ENCODE measurements at regions not wholly inside any gene's neighbourhood (a gene's known extent, or its start where the extent isn't known, plus 50 kb on each side); places are given as distances from the start of the nearest gene placed in this dataset.

- H3K9me1 ChIP-seq (ENCODE audit: control insufficient read depth, extremely low read depth, insufficient read depth, low read length), result no peaks in the 10 kb centered on the region
- H3K27me3 ChIP-seq (ENCODE audit: control insufficient read depth, extremely low read depth, insufficient read depth, low read length), result no peaks in the 10 kb centered on the region
- H3K9me3 ChIP-seq (ENCODE audit: control insufficient read depth, low read depth, low read length), result peaks cover 8% of the 10 kb centered on the region
- TF ChIP-seq CTCF (optimal IDR thresholded peaks at IDR 0.05 in 1 of 3, IDR thresholded peaks at IDR 0.05 in 1 of 3, conservative IDR thresholded peaks at IDR 0.05 in 1 of 3; ENCODE audit: extremely low read depth in 1 of 3, insufficient read depth in 2 of 3, low read length in 3 of 3) (peak; percentile 9 to 39 (median 14)), EZH2 (IDR thresholded peaks at IDR 0.05; ENCODE audit: low read length) (no peak)
- H2AFZ ChIP-seq (ENCODE audit: control insufficient read depth, low read length), result no peak overlapping the region
- H4K20me1 ChIP-seq (ENCODE audit: control insufficient read depth, extremely low read depth, insufficient read depth, low read length), result no peaks in the 10 kb centered on the region
- DNase-seq (ENCODE audit: low read depth, low spot score), result no peak
- no peak overlapping the region for H3K9ac ChIP-seq (ENCODE audit: control insufficient read depth, extremely low read depth, insufficient read depth, low read length)
- H3K27ac ChIP-seq (ENCODE audit: control insufficient read depth, insufficient read depth, low read length), result no peak overlapping the region
- dilution Hi-C loops (cut with MboI; ENCODE audit: extremely low pct_ligation_motif_present, low sequenced_read_pairs), result no loop called here
- H3K36me3 ChIP-seq (ENCODE audit: control insufficient read depth in 2 of 2, extremely low read depth in 1 of 2, insufficient read depth in 2 of 2, low read length in 2 of 2), result no peaks in the 10 kb centered on the region
- no peak for FAIRE-seq
- no peak overlapping the region for H3K4me3 ChIP-seq (ENCODE audit: control insufficient read depth in 2 of 3, extremely low read depth in 1 of 3, insufficient read depth in 2 of 3, low read depth in 1 of 3, low read length in 3 of 3)
- no peaks in the 10 kb centered on the region for H3K79me2 ChIP-seq (ENCODE audit: control insufficient read depth, insufficient read depth, low read length)
- no peaks in the 10 kb centered on the region for H3K4me1 ChIP-seq (ENCODE audit: control insufficient read depth, extremely low read depth, insufficient read depth, low read length)
- no peak overlapping the region for H3K4me2 ChIP-seq (ENCODE audit: control insufficient read depth, extremely low read depth, insufficient read depth, low read depth, low read length)
These were observed 470.6 kb downstream of the PRDM9 start for GRCh38 chr5:23977997-23978396.

DNA sequence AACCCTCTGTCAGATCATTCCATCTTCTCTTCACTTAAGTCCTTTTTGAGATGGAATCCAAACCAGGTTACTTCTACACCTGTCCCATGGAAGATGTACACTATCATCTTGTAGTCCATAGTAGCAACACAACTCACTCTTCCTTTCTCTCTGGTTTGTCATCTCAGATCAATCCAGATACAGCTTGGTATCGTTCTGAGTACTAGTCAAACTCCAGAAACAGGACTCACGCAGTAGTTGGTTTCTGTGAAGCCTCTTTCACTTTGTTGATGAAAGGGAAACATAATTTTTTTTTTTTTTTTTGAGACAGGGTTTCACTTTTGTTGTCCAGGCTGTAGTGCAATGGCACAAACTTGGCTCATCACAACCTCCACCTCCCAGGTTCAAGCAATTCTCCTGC is 484.0 kb downstream of the PRDM9 start:
- TF ChIP-seq CTCF (optimal IDR thresholded peaks at IDR 0.05 in 1 of 3, IDR thresholded peaks at IDR 0.05 in 1 of 3, conservative IDR thresholded peaks at IDR 0.05 in 1 of 3; ENCODE audit: extremely low read depth in 1 of 3, insufficient read depth in 2 of 3, low read length in 3 of 3), result no peak
- TF ChIP-seq EZH2 (IDR thresholded peaks at IDR 0.05; ENCODE audit: low read length), result no peak

More for the DNA sequence above, 484.0 kb downstream of the PRDM9 start:
- H3K9ac ChIP-seq (ENCODE audit: control insufficient read depth, extremely low read depth, insufficient read depth, low read length), result no peak overlapping the region
- H3K79me2 ChIP-seq (ENCODE audit: control insufficient read depth, insufficient read depth, low read length), result no peaks in the 10 kb centered on the region
- no peaks in the 10 kb centered on the region for H4K20me1 ChIP-seq (ENCODE audit: control insufficient read depth, extremely low read depth, insufficient read depth, low read length)
- H3K4me2 ChIP-seq (ENCODE audit: control insufficient read depth, extremely low read depth, insufficient read depth, low read depth, low read length), result no peak overlapping the region
- H2AFZ ChIP-seq (ENCODE audit: control insufficient read depth, low read length), result no peak overlapping the region
- H3K36me3 ChIP-seq (ENCODE audit: control insufficient read depth in 2 of 2, extremely low read depth in 1 of 2, insufficient read depth in 2 of 2, low read length in 2 of 2), result no peaks in the 10 kb centered on the region
- H3K27ac ChIP-seq (ENCODE audit: control insufficient read depth, insufficient read depth, low read length), result no peak overlapping the region
- dilution Hi-C loops (cut with MboI; ENCODE audit: extremely low pct_ligation_motif_present, low sequenced_read_pairs), result no loop called here
- DNase-seq (ENCODE audit: low read depth, low spot score) (no peak), FAIRE-seq (no peak)
- H3K4me3 ChIP-seq (ENCODE audit: control insufficient read depth in 2 of 3, extremely low read depth in 1 of 3, insufficient read depth in 2 of 3, low read depth in 1 of 3, low read length in 3 of 3), result no peak overlapping the region
- H3K9me1 ChIP-seq (ENCODE audit: control insufficient read depth, extremely low read depth, insufficient read depth, low read length), result no peaks in the 10 kb centered on the region
- no peaks in the 10 kb centered on the region for H3K27me3 ChIP-seq (ENCODE audit: control insufficient read depth, extremely low read depth, insufficient read depth, low read length)
- no peaks in the 10 kb centered on the region for H3K4me1 ChIP-seq (ENCODE audit: control insufficient read depth, extremely low read depth, insufficient read depth, low read length)
- no peaks in the 10 kb centered on the region for H3K9me3 ChIP-seq (ENCODE audit: control insufficient read depth, low read depth, low read length)
